Right lobe of liver (tissue), 4 donors: ENCODE measurements at regions not wholly inside any gene's neighbourhood (a gene's known extent, or its start where the extent isn't known, plus 50 kb on each side); places are given as distances from the start of the nearest gene placed in this dataset.

ENCODE experiments used
- CTCF ChIP-seq, 4 donors: fragments of 200-600 bp in 3 of 4; fragments of 450-650 bp in 1 of 4; IDR thresholded peaks; one replicate each; pipeline versions ENCODE4 v1.5.1 to v1.8.0; 2016 to 2022; ENCODE audit warnings: antibody characterized with exemption in 4 of 4, mild to moderate bottlenecking in 2 of 4
- POLR2A ChIP-seq: fragments of 450-650 bp; IDR thresholded peaks from one replicate; pipeline ENCODE4 v1.6.1; 2017; ENCODE audit warnings: antibody characterized with exemption, mild to moderate bottlenecking
- donor health status: DM: no; HTN: no; CAD: no.
- donor health status: DM: no; HTN: no; CAD: no.
- donor health status: DM: no; HTN: yes; CAD: no.

- TF ChIP-seq CTCF (IDR thresholded peaks at IDR 0.05) (no peak), POLR2A (no peak)
These were observed 123.4 kb upstream of the CSF3R start for GRCh38 chr1:36605942-36606640.
